K562 (cell line): ENCODE measurements at regions not wholly inside any gene's neighbourhood (a gene's known extent, or its start where the extent isn't known, plus 50 kb on each side); places are given as distances from the start of the nearest gene placed in this dataset.

ENCODE experiments used
- ATAC-seq: fragments of 200-7000 bp; cut with Tn5 transposase; 3 replicates; pipeline ENCODE4 v1.9.1; 2020; ENCODE audit warnings: moderate library complexity
- BruUV-seq: library from RNA; stranded (reverse); fragments of 400-500 nt; replicated peaks from 2 replicates; lab custom pipeline; 2021; lab: Mats Ljungman, UMichigan
- CTCF ChIA-PET: fragments of 300-600 bp; formaldehyde crosslinking; extraction: SDS; loops from one replicate; lab custom pipeline; 2021; ENCODE audit warnings: low intra/inter-chr PET ratio; lab: Yijun Ruan, JAX
- POLR2A ChIA-PET: fragments of 300-600, 350-650 bp; sonication (Branson Sonifier 250); formaldehyde crosslinking; extraction: SDS; loops from one replicate; lab custom pipeline; 2021; ENCODE audit warnings: antibody characterized with exemption, inconsistent platforms; lab: Yijun Ruan, JAX
- DNase-seq, 4 experiments: peaks; one replicate each; pipeline versions ENCODE4 v3.0.0 to v3.0.0-alpha.2; 2011 to 2018; ENCODE audit warnings: low spot score in 3 of 4, mixed read lengths in 3 of 4; ENCODE audit errors: extremely low read depth in 1 of 4
- FAIRE-seq: peaks from 2 replicates; lab custom pipeline; 2011; peaks lifted over from hg19 to GRCh38; lab: Jason Lieb, UNC
- H2AFZ ChIP-seq: 2 replicates; pipeline ENCODE4 v1.6.0; 2011; ENCODE audit warnings: low read depth, low read length, control low read depth, inconsistent platforms
- H3K27ac ChIP-seq: fragments of 200-600 bp; 3 replicates; pipeline ENCODE4 v1.8.0; 2011; ENCODE audit warnings: low read depth, mild to moderate bottlenecking, control low read depth, inconsistent platforms, low read length, moderate library complexity, mixed read lengths; ENCODE audit errors: extremely low read depth
- H3K27me3 ChIP-seq, 2 experiments: fragments of 300-600 bp in 1 of 2; 2 replicates in 1 of 2; 3 replicates in 1 of 2; pipeline versions ENCODE4 v1.6.0 to v1.8.0; 2011; ENCODE audit warnings: inconsistent platforms in 2 of 2, low read length in 2 of 2, mild to moderate bottlenecking in 1 of 2, mixed read lengths in 1 of 2, moderate library complexity in 1 of 2; ENCODE audit not compliant: control insufficient read depth in 2 of 2, insufficient read depth in 2 of 2
- H3K36me3 ChIP-seq: fragments of 300-600 bp; 3 replicates; pipeline ENCODE4 v1.8.0; 2011; ENCODE audit warnings: mild to moderate bottlenecking, low read length, inconsistent platforms; ENCODE audit not compliant: control insufficient read depth, insufficient read depth
- H3K4me1 ChIP-seq, 2 experiments: fragments of 200-600 bp in 1 of 2; replicated peaks in 1 of 2; 2 replicates in 1 of 2; 3 replicates in 1 of 2; pipeline versions ENCODE4 v1.5.1 to v1.8.0; 2011; ENCODE audit warnings: inconsistent platforms in 2 of 2, low read length in 2 of 2, mild to moderate bottlenecking in 1 of 2, mixed read lengths in 1 of 2, moderate library complexity in 1 of 2; ENCODE audit not compliant: control insufficient read depth in 2 of 2, insufficient read depth in 2 of 2
- H3K4me2 ChIP-seq: 2 replicates; pipeline ENCODE4 v1.6.1; 2011; ENCODE audit warnings: low read length, control low read depth, inconsistent platforms, mixed read lengths; ENCODE audit not compliant: insufficient read depth
- H3K4me3 ChIP-seq: fragments of 200-600 bp; sonication (generic), shearing (Covaris generic); 2 replicates; pipeline ENCODE4 v1.5.1; 2016; ENCODE audit warnings: control low read depth, inconsistent platforms
- H3K79me2 ChIP-seq: fragments of 200-600 bp; 3 replicates; pipeline ENCODE4 v1.8.0; 2011; ENCODE audit warnings: low read length, inconsistent platforms; ENCODE audit not compliant: control insufficient read depth, insufficient read depth
- H3K9ac ChIP-seq, 2 experiments: 2 replicates each; pipeline versions ENCODE4 v1.6.0 to v1.6.1; 2011; ENCODE audit warnings: low read depth in 2 of 2, low read length in 2 of 2, control low read depth in 1 of 2, inconsistent platforms in 1 of 2, mild to moderate bottlenecking in 1 of 2, mixed read lengths in 1 of 2; ENCODE audit not compliant: insufficient read depth in 1 of 2
- H3K9me1 ChIP-seq: one replicate; pipeline ENCODE4 v1.6.0; 2011; ENCODE audit warnings: inconsistent platforms, mild to moderate bottlenecking, low read length, moderate library complexity; ENCODE audit not compliant: control insufficient read depth, insufficient read depth
- H3K9me3 ChIP-seq: replicated peaks from 2 replicates; pipeline ENCODE4 v1.5.1; 2011; ENCODE audit warnings: low read depth, low read length, inconsistent platforms; ENCODE audit not compliant: control insufficient read depth, insufficient read depth
- H4K20me1 ChIP-seq: replicated peaks from 2 replicates; pipeline ENCODE4 v1.6.1; 2011; ENCODE audit warnings: low read length, inconsistent platforms, mixed read lengths; ENCODE audit not compliant: control insufficient read depth, insufficient read depth
- JUND ChIP-seq, 2 experiments: IDR thresholded peaks; 2 replicates in 1 of 2; 3 replicates in 1 of 2; pipeline ENCODE4 v1.6.1; 2011; ENCODE audit warnings: borderline replicate concordance in 2 of 2, low read depth in 2 of 2, low read length in 2 of 2, improper control_type of control experiment in 1 of 2, missing biosample characterization in 1 of 2, missing genetic modification characterization in 1 of 2, missing genetic modification reagents in 1 of 2
- PRMT5 ChIP-seq: sonication (generic); formaldehyde crosslinking; IDR thresholded peaks from 2 replicates; pipeline ENCODE4 v1.5.0; 2020; ENCODE audit warnings: missing genetic modification reagents
- TOE1 ChIP-seq, 2 experiments: fragments of 450-650 bp in 1 of 2; sonication (generic) in 1 of 2; formaldehyde crosslinking in 1 of 2; IDR thresholded peaks; 2 replicates each; pipeline versions ENCODE4 v1.7.1 to v1.8.0; 2016 to 2022; ENCODE audit warnings: borderline replicate concordance in 2 of 2, mild to moderate bottlenecking in 2 of 2, antibody characterized with exemption in 1 of 2, inconsistent platforms in 1 of 2, low read depth in 1 of 2, missing genetic modification reagents in 1 of 2, moderate library complexity in 1 of 2
- TRIM28 ChIP-seq: fragments of 450-650 bp; IDR thresholded peaks from 2 replicates; pipeline ENCODE4 v1.6.1; 2017
- ZNF134 ChIP-seq: fragments of 250-450 bp; sonication (Bioruptor Pico); conservative IDR thresholded peaks from 2 replicates; pipeline ENCODE4 v1.4.0; 2020
- WGBS: fragments of 100-300 bp; shearing (Covaris generic); methylation state at CpG from one replicate; pipeline ENCODE4 v1.1.6; 2016; ENCODE audit warnings: low coverage, mixed read lengths; ENCODE audit not compliant: insufficient coverage; ENCODE audit errors: missing lambda C conversion rate; 5-methylcytosine and 5-hydroxymethylcytosine counted together
- in situ Hi-C: fragments of 300-500 bp; cut with MboI; formaldehyde crosslinking; loops from 4 replicates; pipeline ENCODE4 v1.15.0; 2018; ENCODE audit warnings: inconsistent platforms, mixed read lengths
- intact Hi-C: fragments of 100-400 bp; cut with micrococcal nuclease; formaldehyde crosslinking; loops from 2 replicates; pipeline ENCODE4 v1.14.2; 2022
- TF ChIP-seq, protein P1 (sequence below): fragments of 250-450 bp; sonication (Bioruptor Pico); IDR thresholded peaks from 2 replicates; pipeline ENCODE4 v1.4.0; 2020; ENCODE audit warnings: borderline replicate concordance

DNA sequence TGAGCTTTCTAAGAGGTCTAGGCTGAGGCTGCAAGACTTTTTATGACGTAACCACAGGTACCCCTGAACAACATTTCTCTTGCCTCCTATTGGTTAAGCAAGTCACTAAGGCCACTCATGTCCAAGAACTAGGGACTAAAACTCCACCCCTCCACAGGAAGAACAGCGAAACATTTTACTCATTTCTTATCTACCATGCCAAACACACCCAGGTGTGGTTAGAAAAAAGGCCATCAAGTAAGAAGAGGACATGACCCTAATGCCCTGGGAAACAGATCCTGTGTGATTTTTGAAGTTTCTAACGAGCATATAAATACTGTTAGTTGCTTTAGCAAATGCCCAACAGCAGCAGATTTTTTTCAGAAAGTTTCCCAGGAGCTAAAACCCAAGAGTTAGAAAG lies 282.4 kb upstream of the DYNLRB2 start:
- Histone ChIP-seq H3K9me3 (no peaks in the 10 kb centered on the region), H4K20me1 (no peaks in the 10 kb centered on the region), H3K36me3 (no peaks in the 10 kb centered on the region), H3K4me3 (no peak overlapping the region), H3K9ac (no peak overlapping the region), H3K79me2 (no peaks in the 10 kb centered on the region), H2AFZ (no peak overlapping the region), H3K27ac (no peak overlapping the region), H3K4me2 (no peak overlapping the region), H3K4me1 (no peaks in the 10 kb centered on the region), H3K9me1 (no peaks in the 10 kb centered on the region), H3K27me3 (no peaks in the 10 kb centered on the region)
- no TSS peak for BruUV-seq
- ATAC-seq (no peak), DNase-seq (no peak), FAIRE-seq (no peak)
- CTCF ChIA-PET = no interaction called here
- 2% methylated on average over 3 of the region's 3 CpGs for WGBS
- in situ Hi-C loops (no loop called here), intact Hi-C loops (no loop called here)
- POLR2A ChIA-PET = no interaction called here
- TF ChIP-seq, protein P1, sequence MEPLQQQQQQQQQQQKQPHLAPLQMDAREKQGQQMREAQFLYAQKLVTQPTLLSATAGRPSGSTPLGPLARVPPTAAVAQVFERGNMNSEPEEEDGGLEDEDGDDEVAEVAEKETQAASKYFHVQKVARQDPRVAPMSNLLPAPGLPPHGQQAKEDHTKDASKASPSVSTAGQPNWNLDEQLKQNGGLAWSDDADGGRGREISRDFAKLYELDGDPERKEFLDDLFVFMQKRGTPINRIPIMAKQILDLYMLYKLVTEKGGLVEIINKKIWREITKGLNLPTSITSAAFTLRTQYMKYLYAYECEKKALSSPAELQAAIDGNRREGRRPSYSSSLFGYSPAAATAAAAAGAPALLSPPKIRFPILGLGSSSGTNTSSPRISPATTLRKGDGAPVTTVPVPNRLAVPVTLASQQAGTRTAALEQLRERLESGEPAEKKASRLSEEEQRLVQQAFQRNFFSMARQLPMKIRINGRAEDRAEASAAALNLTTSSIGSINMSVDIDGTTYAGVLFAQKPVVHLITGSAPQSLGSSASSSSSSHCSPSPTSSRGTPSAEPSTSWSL (CRISPR knock-in tag) = no peak
- no peak for TF ChIP-seq TOE1 (IDR thresholded peaks at IDR 0.05; ENCODE audit: borderline replicate concordance)
- no peak for TF ChIP-seq TOE1 (CRISPR knock-in tag; IDR thresholded peaks at IDR 0.05; ENCODE audit: borderline replicate concordance, low read depth)
- no peak for TF ChIP-seq JUND (IDR thresholded peaks at IDR 0.05; ENCODE audit: borderline replicate concordance, low read depth, low read length)
- no peak for TF ChIP-seq JUND (tag; IDR thresholded peaks at IDR 0.05; ENCODE audit: borderline replicate concordance, low read depth, low read length)
- no peak for TF ChIP-seq PRMT5 (CRISPR knock-in tag)
- TF ChIP-seq TRIM28 = no peak
- TF ChIP-seq ZNF134 (CRISPR knock-in tag) = no peak
